ENCODE measurements at regions not wholly inside any gene's neighbourhood (a gene's known extent, or its start where the extent isn't known, plus 50 kb on each side); places are given as distances from the start of the nearest gene placed in this dataset.
"Not testable (repeated sequence)": the region's sequence is repeated elsewhere in the genome, so short reads cannot be mapped to it uniquely, and the experiment has no call there.

- no peak for TF ChIP-seq CTCF (IDR thresholded peaks at IDR 0.05; ENCODE audit: low read depth, low read length)
- no peak for DNase-seq (ENCODE audit: extremely low read depth, low read depth)
Observed at GRCh38 chr2:11898576-11898975, 152.1 kb downstream of the LPIN1 start.

- no peak for TF ChIP-seq CTCF (IDR thresholded peaks at IDR 0.05; ENCODE audit: low read depth, low read length)
- DNase-seq (ENCODE audit: extremely low read depth, low read depth), result no peak
Observed at GRCh38 chr2:11899264-11899818, 152.9 kb downstream of the LPIN1 start.

- DNase-seq (ENCODE audit: extremely low read depth, low read depth), result not testable (repeated sequence)
Observed at GRCh38 chr2:11900891-11901290, 154.5 kb downstream of the LPIN1 start.

- DNase-seq (ENCODE audit: extremely low read depth, low read depth), result no peak
- TF ChIP-seq CTCF (IDR thresholded peaks at IDR 0.05; ENCODE audit: low read depth, low read length), result no peak
Observed at GRCh38 chr2:11901351-11902069, 155.1 kb downstream of the LPIN1 start.

- no peak for DNase-seq (ENCODE audit: extremely low read depth, low read depth)
Observed at GRCh38 chr2:11903085-11903606, 156.7 kb downstream of the LPIN1 start.

GRCh38 chr2:11904029-11904428 is 157.6 kb downstream of the LPIN1 start:
- TF ChIP-seq CTCF (IDR thresholded peaks at IDR 0.05; ENCODE audit: low read depth, low read length), result no peak
- DNase-seq (ENCODE audit: extremely low read depth, low read depth), result no peak

More at GRCh38 chr2:11903085-11903606, 156.7 kb downstream of the LPIN1 start:
- TF ChIP-seq CTCF (IDR thresholded peaks at IDR 0.05; ENCODE audit: low read depth, low read length), result no peak

GRCh38 chr2:11904941-11905340 is 158.5 kb downstream of the LPIN1 start:
- no peak for TF ChIP-seq CTCF (IDR thresholded peaks at IDR 0.05; ENCODE audit: low read depth, low read length)
- DNase-seq (ENCODE audit: extremely low read depth, low read depth), result no peak

All from AG09319 (cell line).